Esophagus muscularis mucosa (tissue), 4 donors: ENCODE measurements at regions not wholly inside any gene's neighbourhood (a gene's known extent, or its start where the extent isn't known, plus 50 kb on each side); places are given as distances from the start of the nearest gene placed in this dataset.

ENCODE experiments used
- DNase-seq: peaks from one replicate; pipeline ENCODE4 v3.0.0-alpha.2; 2017; ENCODE audit errors: extremely low spot score
- H3K27ac ChIP-seq, 4 donors: fragments of 200-600 bp; sonication (generic); replicated peaks in 1 of 4; 1 replicate in 3 of 4; 2 replicates in 1 of 4; pipeline ENCODE4 v1.5.1; 2016 to 2019; ENCODE audit warnings: mild to moderate bottlenecking in 1 of 4
- H3K27me3 ChIP-seq, 4 donors: fragments of 200-600 bp; sonication (generic); one replicate each; pipeline versions ENCODE4 v1.5.1 to v1.6.0; 2016 to 2019
- H3K36me3 ChIP-seq, 4 donors: fragments of 200-600 bp; sonication (generic); one replicate each; pipeline ENCODE4 v1.5.1; 2016 to 2019
- H3K4me1 ChIP-seq, 4 donors: fragments of 200-600 bp; sonication (generic); one replicate each; pipeline ENCODE4 v1.5.1; 2016 to 2019
- H3K4me3 ChIP-seq, 4 donors: fragments of 200-600 bp; sonication (generic); 1 replicate in 2 of 4; 2 replicates in 2 of 4; pipeline ENCODE4 v1.5.1; 2016 to 2019; ENCODE audit warnings: mild to moderate bottlenecking in 4 of 4, moderate library complexity in 1 of 4
- H3K9me3 ChIP-seq, 4 donors: fragments of 200-600 bp; sonication (generic); 1 replicate in 3 of 4; 2 replicates in 1 of 4; pipeline ENCODE4 v1.5.1; 2016 to 2019
- EP300 ChIP-seq: sonication (generic); formaldehyde crosslinking; IDR thresholded peaks from one replicate; pipeline ENCODE4 v1.6.1; 2017; ENCODE audit warnings: antibody characterized with exemption
- POLR2A ChIP-seq: fragments of 450-650 bp; IDR thresholded peaks from one replicate; pipeline ENCODE4 v1.6.1; 2017; ENCODE audit warnings: antibody characterized with exemption, moderate library complexity, mild to moderate bottlenecking, low read depth
- POLR2AphosphoS5 ChIP-seq, 2 donors: sonication (generic); formaldehyde crosslinking; IDR thresholded peaks; one replicate each; pipeline ENCODE4 v1.6.1; 2017; ENCODE audit warnings: antibody characterized with exemption in 2 of 2
- WGBS: methylation state at CpG from one replicate; pipeline ENCODE4 v1.1.5; 2018; 5-methylcytosine and 5-hydroxymethylcytosine counted together
- intact Hi-C: fragments of 100-400 bp; cut with DNase I; formaldehyde crosslinking; loops from one replicate; pipeline ENCODE4 v1.15.1; 2023
- TF ChIP-seq, protein P1 (sequence below), 3 experiments: fragments of 200-600 bp in 2 of 3; fragments of 450-650 bp in 1 of 3; sonication (generic) in 2 of 3; IDR thresholded peaks; one replicate each; pipeline ENCODE4 v1.5.1; 2017 to 2019; ENCODE audit warnings: antibody characterized with exemption in 3 of 3, mild to moderate bottlenecking in 2 of 3, moderate library complexity in 1 of 3

DNA sequence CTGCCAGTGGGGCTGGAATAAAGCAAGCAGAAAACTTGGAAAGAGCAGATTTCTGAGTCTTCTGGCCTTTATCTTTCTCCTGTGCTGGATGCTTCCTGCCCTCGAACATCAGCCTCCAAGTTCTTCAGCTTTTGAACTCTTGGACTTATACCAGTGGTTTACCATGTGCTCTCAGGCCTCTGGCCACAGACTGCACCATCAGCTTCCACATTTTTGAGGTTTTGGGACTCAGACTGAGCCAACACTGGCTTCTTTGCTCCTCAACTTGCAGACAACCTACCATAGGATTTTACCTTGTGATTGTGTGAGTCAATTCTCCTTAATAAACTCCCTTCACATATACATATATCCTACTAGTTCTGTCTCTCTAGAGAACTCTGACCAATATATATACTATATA, 706.6 kb downstream of the NR2F2 start:
- Histone ChIP-seq H3K27me3 (no peaks in the 10 kb centered on the region), H3K9me3 (no peaks in the 10 kb centered on the region), H3K36me3 (no peaks in the 10 kb centered on the region), H3K27ac (no peak overlapping the region), H3K4me3 (no peak overlapping the region), H3K4me1 (no peaks in the 10 kb centered on the region)
- DNase-seq, result no peak
- 57% methylated on average over 1 of the region's 1 CpG for WGBS
- TF ChIP-seq EP300, result no peak
- intact Hi-C loops, result no loop called here

DNA sequence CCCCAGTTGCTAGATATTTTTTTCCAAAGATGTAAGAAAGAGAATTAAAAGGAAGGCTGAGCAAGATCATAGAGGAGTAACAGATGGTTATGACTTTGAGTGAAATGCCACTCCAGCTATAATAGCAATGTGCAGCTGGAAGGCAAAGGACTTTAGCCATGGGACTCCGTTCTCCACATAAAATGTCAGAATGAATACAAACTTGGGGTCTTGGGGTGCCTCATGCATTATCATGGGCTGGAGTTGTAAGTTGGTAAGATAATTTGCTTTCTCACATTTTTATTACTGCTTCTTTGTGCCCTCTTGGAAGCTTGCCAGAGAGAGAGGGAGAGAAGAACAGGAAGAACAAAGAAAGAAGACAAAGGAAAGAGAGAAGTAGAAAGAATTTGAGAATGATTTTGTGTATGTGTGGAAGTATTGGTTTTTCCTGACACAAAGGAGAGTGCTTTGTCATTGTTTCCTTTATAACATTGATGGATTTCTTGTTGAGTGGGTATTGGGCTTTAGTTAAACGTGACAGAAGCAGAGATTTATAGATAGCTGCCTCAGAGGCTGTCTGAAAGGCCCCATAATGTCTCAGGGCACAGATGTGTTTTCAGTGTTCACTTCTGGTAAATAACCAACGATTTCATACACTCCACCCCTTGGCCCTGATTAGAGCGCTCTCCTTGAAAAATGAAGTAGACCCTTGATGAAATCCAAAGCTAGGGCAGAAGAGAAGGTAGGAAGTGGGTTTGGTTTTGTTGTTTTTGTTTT, 715.3 kb downstream of the NR2F2 start:
- Histone ChIP-seq H3K36me3 (no peaks in the 10 kb centered on the region), H3K27ac (no peak overlapping the region), H3K9me3 (no peaks in the 10 kb centered on the region), H3K27me3 (no peaks in the 10 kb centered on the region), H3K4me3 (no peak overlapping the region), H3K4me1 (no peaks in the 10 kb centered on the region)
- intact Hi-C loops, result no loop called here
- no peak for DNase-seq
- WGBS, result 70% methylated on average over 4 of the region's 4 CpGs
- TF ChIP-seq POLR2A, result no peak
- TF ChIP-seq, protein P1, sequence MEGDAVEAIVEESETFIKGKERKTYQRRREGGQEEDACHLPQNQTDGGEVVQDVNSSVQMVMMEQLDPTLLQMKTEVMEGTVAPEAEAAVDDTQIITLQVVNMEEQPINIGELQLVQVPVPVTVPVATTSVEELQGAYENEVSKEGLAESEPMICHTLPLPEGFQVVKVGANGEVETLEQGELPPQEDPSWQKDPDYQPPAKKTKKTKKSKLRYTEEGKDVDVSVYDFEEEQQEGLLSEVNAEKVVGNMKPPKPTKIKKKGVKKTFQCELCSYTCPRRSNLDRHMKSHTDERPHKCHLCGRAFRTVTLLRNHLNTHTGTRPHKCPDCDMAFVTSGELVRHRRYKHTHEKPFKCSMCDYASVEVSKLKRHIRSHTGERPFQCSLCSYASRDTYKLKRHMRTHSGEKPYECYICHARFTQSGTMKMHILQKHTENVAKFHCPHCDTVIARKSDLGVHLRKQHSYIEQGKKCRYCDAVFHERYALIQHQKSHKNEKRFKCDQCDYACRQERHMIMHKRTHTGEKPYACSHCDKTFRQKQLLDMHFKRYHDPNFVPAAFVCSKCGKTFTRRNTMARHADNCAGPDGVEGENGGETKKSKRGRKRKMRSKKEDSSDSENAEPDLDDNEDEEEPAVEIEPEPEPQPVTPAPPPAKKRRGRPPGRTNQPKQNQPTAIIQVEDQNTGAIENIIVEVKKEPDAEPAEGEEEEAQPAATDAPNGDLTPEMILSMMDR (IDR thresholded peaks at IDR 0.05), result no peak
- TF ChIP-seq EP300, result no peak
- no peak for TF ChIP-seq POLR2AphosphoS5 (IDR thresholded peaks at IDR 0.05)

DNA sequence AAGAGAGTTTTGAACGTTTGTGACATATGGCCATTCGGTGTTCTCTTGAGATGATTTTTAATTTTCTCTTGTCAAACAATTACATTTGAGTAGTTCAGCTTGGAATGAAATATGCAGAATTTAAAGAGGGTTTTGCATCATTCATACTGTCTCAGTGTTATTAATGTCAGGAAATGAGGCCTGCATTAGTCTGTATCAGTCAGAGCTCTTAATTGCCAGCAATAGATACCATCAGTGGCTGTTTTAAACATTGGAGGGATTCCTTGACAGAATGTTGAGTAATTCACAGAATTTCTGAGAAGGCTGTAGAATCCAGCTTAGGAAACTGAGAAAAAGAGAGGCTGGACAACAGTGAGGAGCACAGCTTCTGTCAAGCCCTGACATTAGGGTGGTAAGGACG, 722.0 kb downstream of the NR2F2 start:
- Histone ChIP-seq H3K4me3 (no peak overlapping the region), H3K27me3 (no peaks in the 10 kb centered on the region), H3K36me3 (no peaks in the 10 kb centered on the region), H3K27ac (no peak overlapping the region), H3K4me1 (no peaks in the 10 kb centered on the region), H3K9me3 (no peaks in the 10 kb centered on the region)
- WGBS, result 42% methylated on average over 2 of the region's 3 CpGs
- intact Hi-C loops, result no loop called here
- no peak for DNase-seq
- no peak for TF ChIP-seq POLR2AphosphoS5 (IDR thresholded peaks at IDR 0.05)
- TF ChIP-seq, protein P1 (IDR thresholded peaks at IDR 0.05), result no peak
- no peak for TF ChIP-seq EP300
- no peak for TF ChIP-seq POLR2A

DNA sequence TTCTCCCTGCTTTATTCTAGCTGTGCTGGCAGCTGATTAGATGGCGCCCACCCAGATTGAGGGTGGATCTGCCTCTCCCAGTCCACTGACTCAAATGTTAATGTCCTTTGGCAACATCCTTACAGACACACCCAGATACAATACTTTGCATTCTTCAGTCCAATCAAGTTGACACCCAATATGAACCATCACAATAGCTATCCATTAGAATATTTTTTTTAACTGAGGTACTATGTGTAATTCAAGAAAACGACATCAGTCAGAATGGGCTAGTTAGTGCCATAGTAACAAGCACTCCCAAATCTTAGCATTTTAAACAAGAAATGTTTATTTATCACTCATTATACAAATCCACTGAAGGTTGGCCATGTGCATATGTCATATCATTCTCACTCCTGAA, 723.1 kb downstream of the NR2F2 start:
- H3K4me1 ChIP-seq, result no peaks in the 10 kb centered on the region
- WGBS, result 55% methylated on average over 2 of the region's 2 CpGs
- no peaks in the 10 kb centered on the region for H3K27me3 ChIP-seq
- H3K4me3 ChIP-seq, result no peak overlapping the region
- H3K9me3 ChIP-seq, result no peaks in the 10 kb centered on the region
- H3K27ac ChIP-seq, result no peak overlapping the region
- intact Hi-C loops, result no loop called here
- TF ChIP-seq POLR2AphosphoS5 (IDR thresholded peaks at IDR 0.05) (no peak), POLR2A (no peak), EP300 (no peak)
- TF ChIP-seq, protein P1 (IDR thresholded peaks at IDR 0.05), result no peak
- H3K36me3 ChIP-seq, result no peaks in the 10 kb centered on the region
- no peak for DNase-seq

DNA sequence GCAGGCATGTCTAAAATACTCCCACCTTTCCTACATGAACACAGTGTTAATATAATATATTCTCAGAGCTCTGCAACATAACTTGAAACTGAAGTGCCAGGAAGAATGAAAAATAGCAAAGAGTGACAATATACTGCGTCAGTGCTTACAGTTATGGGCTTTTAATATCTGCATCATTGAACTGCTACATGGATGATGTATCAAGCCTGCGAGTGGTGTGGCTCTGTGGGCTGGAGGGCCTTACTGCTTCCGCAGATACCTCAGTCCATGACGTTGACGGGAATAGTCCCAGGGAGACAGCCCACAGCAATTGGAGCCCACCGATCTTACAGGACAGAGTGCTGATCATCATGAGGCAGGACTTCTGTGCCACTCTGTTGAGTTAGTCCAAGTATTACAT, 727.0 kb downstream of the NR2F2 start:
- WGBS, result 79% methylated on average over 6 of the region's 6 CpGs
- TF ChIP-seq, protein P1 (IDR thresholded peaks at IDR 0.05), result no peak
- TF ChIP-seq POLR2A, result no peak
- no peak for TF ChIP-seq POLR2AphosphoS5 (IDR thresholded peaks at IDR 0.05)
- no peak for TF ChIP-seq EP300

More for the DNA sequence above, 727.0 kb downstream of the NR2F2 start:
- Histone ChIP-seq H3K27me3 (no peaks in the 10 kb centered on the region), H3K9me3 (no peaks in the 10 kb centered on the region), H3K4me3 (no peak overlapping the region), H3K4me1 (no peaks in the 10 kb centered on the region), H3K36me3 (no peaks in the 10 kb centered on the region), H3K27ac (no peak overlapping the region)
- intact Hi-C loops, result no loop called here
- no peak for DNase-seq
